HG03432 (cell line): ENCODE measurements at regions not wholly inside any gene's neighbourhood (a gene's known extent, or its start where the extent isn't known, plus 50 kb on each side); places are given as distances from the start of the nearest gene placed in this dataset.
"Not testable (repeated sequence)": the region's sequence is repeated elsewhere in the genome, so short reads cannot be mapped to it uniquely, and the experiment has no call there.

Source experiments
- ATAC-seq: cut with Tn5 transposase; IDR thresholded peaks from one replicate; pipeline ENCODE4 v1.9.1; 2021; ENCODE audit warnings: mild to moderate bottlenecking, moderate library complexity; ENCODE audit not compliant: unreplicated experiment

GRCh38 chr7:4319280-4319679 is 362.8 kb upstream of the FOXK1 start:
- ATAC-seq = no peak

- ATAC-seq = no peak
Observed at GRCh38 chr7:4325732-4326131, 356.4 kb upstream of the FOXK1 start.

- ATAC-seq = no peak
Observed at GRCh38 chr7:4331711-4332110, 350.4 kb upstream of the FOXK1 start.

- no peak for ATAC-seq
Observed at GRCh38 chr7:4338556-4338955, 343.5 kb upstream of the FOXK1 start.

GRCh38 chr7:4343272-4344247 is 338.5 kb upstream of the FOXK1 start:
- ATAC-seq = no peak

- ATAC-seq = no peak
Observed at GRCh38 chr7:4345004-4345403, 337.1 kb upstream of the FOXK1 start.

GRCh38 chr7:4352069-4352468 is 330.0 kb upstream of the FOXK1 start:
- ATAC-seq = no peak

GRCh38 chr7:4361774-4362173 is 320.3 kb upstream of the FOXK1 start:
- no peak for ATAC-seq

GRCh38 chr7:4383584-4383983 is 298.5 kb upstream of the FOXK1 start:
- ATAC-seq = no peak

GRCh38 chr7:4386190-4386589 is 295.9 kb upstream of the FOXK1 start:
- ATAC-seq = no peak

- ATAC-seq = not testable (repeated sequence)
Observed at GRCh38 chr7:4391103-4391502, 291.0 kb upstream of the FOXK1 start.

- ATAC-seq = no peak
Observed at GRCh38 chr7:4394736-4395135, 287.4 kb upstream of the FOXK1 start.

GRCh38 chr7:4399121-4399520 is 283.0 kb upstream of the FOXK1 start:
- no peak for ATAC-seq

GRCh38 chr7:4399596-4399995 is 282.5 kb upstream of the FOXK1 start:
- no peak for ATAC-seq

- ATAC-seq = no peak
Observed at GRCh38 chr7:4406288-4407058, 275.6 kb upstream of the FOXK1 start.

GRCh38 chr7:4409946-4410345 is 272.1 kb upstream of the FOXK1 start:
- ATAC-seq = no peak

GRCh38 chr7:4416396-4417056 is 265.6 kb upstream of the FOXK1 start:
- no peak for ATAC-seq

- no peak for ATAC-seq
Observed at GRCh38 chr7:4428526-4428925, 253.6 kb upstream of the FOXK1 start.

- ATAC-seq = no peak
Observed at GRCh38 chr7:4430227-4430626, 251.9 kb upstream of the FOXK1 start.

GRCh38 chr7:4434306-4434705 is 247.8 kb upstream of the FOXK1 start:
- ATAC-seq = no peak

- no peak for ATAC-seq
Observed at GRCh38 chr7:4436361-4436895, 245.7 kb upstream of the FOXK1 start.
